ENCODE measurements at regions not wholly inside any gene's neighbourhood (a gene's known extent, or its start where the extent isn't known, plus 50 kb on each side); places are given as distances from the start of the nearest gene placed in this dataset.

DNA sequence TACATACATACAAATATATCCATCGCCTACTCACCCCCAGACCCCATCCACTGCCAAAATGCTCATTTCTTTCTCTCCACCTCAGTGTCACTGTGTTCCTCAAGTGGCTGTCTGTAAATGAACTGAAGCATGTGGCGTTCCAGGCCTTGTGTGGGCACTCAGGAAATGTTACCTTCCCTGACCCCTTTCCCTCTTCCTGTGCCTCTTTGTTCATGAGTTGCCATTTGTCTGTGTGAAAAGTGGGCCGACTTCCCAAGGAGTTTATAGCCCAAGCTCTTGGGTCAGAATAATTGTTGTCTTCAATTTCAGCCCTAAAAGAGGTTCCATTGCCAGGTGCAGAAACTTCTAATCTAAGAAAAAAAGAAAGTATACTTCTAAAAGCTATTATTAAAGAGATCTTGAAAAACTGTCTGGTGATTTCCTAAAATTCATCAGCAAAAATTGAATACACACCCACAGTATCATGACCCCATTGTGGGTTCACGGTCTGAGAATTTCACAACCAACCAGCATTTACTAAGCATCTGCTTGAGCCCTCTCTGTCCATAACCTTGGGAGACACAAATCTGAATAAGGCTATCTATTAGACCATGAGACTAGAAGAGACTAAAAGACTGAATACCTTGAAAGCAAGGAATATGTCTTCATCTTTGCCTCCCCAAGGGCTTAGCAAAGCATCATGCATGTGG is 201.4 kb upstream of the EEA1 start:
- no peak for DNase-seq

DNA sequence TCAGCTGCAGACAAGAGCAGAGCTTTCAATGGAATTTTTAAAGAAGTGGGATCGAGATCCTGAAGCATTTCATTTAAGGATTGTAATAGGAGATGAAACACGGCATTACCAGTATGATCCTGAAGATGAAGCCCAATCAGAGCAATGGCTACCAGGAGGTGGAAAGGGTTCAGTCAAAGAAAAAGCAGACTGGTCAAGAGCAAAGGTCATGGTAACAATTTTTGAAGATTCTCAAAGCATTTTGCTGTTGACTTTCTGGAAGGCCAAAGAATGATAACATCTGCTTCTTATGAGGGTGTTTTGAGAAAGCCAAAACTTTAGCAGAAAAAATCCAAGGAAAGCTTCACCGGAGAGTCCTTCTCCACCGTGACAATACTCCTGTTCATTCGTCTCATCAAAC is 204.3 kb upstream of the EEA1 start:
- no peak for DNase-seq

DNA sequence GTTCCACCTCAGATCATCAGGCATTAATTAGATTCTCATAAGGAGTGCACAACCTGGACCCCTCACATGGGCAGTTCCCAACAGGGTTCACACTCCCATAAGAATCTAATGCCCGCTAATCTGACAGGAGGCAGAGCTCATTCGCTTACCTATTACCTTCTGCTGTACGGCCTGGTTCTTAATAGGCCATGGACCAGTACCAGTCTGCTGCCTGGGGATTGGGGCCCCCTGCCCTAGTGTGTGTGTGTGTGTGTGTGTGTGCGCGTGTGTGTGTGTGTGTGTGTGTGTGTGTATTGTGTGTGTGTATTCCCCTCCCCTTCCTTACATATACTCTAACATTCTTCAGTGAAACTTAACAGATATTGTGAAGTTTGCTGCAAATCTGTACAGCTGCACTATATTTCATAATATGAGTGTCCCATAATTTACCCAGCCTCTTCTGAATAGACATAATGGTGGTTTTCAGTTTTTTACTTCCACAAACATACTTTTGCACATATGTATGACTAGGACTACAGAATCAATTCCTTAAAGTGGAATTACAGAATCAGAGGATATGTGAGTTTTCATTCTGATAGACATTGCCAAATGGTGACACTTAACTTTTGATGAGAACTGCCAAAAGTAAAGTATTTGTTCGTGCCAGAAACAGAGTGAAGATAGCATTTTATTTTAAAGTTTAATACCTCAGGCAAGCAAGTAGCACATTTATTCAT is 205.2 kb upstream of the EEA1 start:
- DNase-seq = no peak

DNA sequence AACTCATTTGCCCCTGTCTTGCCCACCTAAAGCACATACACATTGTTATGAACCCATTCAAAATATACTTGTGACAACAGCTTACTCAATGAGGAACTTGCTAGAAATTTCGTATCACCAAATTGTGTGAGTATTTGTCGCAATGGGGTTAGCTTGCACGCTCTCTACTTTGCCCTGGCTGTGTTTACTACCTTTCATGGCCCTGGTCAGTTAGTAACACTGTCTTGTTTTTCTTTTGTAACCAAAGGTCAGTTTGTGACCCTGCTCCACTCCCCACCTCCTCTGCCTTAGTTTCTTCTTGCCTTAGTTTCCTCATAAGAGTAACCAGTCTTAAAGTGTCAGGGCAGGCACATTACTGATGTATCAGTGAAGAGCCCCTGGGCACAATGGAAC is 205.8 kb upstream of the EEA1 start:
- DNase-seq = no peak

DNA sequence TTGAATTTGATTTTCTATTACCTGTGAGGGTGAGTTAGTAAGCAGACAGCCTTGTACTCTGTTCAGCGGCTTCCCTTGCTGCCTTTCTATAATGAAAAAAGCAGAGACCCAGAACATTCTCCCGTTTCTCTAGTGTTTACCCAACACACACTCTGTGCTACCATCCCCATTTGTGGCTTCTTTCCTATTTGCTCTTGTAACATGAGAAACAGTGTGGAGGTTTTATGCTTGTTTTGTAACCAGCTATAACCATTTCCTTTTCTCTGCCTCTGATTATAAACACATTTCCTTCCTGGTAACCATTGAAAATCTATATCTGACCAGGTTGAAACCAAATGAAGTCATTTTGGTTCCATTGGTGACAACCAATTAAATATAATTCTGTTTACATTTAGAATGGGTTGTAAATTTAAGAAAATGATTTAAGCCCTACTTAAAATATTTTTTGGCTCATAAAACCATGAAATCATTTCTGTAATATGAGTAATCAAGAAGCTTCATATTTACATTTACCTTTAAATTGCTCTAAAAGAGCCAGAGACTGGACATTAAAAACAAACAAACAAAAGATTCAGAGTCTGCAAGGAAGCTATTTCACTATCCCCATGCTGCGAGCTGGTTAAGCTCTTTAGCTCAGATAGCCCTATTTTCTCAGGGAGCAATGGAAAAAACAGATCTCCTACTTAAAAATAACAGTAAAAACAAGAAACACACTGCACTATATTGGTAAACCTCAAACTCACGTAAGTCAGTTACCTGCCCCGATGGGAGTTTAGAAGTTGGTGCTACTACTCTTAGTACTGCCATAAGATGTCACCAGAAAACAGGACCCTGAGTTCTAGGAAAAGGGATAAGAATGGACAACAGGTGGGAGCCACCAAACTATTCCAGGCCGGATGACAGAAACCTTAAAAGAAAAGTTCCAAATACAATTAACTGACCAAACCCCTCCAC is 206.5 kb upstream of the EEA1 start:
- DNase-seq = no peak

DNA sequence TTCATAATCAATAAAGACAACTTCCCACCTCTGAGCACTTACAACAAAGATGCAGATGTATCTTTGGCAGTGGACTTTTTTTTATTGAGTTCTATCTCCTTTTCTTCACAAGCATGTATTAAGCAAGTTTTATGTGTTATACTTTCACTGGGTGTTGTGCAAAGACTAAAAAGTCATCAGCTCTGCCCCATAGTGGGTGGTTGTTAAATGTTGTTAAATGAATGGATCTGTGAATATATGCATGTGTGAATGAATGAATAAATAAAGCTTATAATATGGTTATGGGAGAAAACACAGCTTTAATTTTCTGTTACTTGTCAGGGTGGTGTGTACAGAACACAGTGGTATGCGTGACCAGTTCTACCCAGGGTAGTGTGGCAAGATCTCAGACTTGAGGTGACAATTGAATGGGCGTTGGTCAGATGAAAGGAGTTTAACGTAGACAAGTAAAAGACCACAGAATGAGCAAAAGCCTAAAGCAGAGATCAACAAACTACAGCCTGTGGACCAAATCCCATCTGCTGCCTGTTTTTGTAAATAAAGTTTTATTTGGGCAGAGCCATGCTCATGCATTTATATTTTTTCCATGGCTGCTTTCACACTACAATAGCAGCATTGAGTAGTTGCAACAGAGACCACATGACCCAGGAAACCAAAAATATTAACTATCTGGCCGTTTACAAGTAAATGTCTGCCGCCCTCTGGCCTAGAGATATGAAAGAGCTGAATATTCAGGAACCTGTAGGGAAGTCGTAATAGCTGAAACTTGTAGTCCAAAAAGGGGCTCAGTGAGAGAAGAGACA is 207.4 kb upstream of the EEA1 start:
- no peak for DNase-seq

DNA sequence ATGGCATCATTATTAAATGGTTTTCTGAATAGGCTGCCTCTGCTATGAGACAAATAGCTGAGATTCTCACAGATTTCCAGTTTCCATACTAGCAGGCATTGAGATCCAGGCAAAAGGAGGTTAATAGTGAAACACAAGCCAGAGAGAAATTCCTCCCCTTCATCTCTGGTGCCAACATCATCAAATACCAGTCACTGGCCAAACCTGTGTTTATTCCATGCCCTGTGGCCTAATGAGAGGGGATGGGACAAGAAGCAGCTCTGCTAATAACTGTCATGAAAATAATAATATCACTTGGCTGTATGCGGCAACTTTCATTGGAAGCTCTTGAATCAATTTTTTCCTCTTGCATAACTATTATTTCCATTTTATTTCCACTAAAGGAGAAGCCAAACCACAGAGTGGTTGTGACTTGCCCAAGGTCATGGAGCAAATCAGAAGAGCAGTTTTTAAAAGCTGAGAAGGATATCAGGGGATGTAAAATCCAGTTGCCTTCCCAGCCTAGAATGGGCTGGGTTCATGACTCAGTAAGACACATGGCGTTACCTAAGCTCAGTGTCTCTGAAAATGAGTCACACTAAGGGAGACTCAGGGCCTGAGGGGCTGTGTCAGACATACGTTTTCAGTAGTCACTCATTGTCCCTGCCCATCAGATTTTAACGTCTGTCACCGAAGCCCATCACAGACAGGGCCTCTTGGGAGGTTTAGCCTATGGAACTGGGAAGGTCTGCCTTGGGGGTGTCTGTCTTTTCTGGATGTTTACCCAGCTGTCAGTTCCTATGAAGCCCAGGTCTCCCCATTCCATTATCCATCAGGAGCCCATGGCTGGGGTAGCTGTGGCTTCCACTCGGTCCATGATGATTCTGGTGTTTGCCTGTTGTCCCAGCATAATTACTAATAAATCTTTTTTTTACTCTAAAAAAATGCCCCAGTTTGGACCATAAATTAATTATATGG is 208.8 kb upstream of the EEA1 start:
- DNase-seq = no peak

DNA sequence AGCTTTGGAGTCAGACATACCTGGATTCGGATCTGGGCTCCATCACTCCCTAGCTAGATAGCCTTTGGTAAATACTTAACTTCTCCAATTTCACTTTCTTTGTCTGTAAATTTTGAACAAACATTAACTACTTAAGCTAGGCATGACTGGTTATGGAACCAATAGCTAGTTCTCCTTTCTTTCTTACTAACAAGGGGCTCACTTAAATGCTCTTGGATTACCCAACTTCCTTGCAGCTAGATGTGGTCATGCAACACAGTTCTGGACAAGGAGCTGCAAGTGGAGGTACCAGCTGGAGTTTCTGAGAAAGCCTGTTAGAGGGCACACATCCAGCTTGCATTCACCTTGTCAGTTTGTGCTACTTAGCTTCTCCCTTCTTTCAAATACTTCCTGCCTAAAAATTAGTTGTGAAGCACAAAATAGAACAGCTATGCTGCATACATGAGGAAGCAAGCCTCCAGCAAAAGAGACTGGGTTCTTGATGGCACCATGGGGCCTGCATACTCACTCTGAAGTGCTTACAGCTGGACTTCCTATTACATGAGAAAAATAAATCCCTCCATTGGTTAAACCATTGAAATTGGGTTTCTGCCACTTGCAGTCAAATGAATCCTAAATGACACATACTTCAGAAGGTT is 210.1 kb upstream of the EEA1 start:
- DNase-seq = no peak

DNA sequence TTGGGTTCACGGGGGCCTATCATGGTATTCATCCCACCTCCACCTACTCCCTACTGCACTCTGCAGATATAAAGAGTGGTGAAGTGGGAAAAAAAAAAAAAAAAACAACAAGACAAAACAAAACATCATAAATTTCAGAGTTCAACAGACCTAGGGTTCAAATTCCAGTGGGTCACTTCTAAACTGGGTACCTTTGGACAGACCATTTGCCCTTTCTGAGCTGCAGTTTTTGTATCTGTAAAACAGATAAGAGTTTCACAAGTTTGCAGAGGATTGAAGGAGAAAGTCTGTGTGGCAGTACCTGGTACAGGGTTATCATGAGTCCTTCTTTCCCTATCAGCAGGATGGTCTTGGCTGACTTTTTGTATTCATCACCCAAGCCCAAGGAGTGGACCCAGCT is 211.2 kb upstream of the EEA1 start:
- no peak for DNase-seq

DNA sequence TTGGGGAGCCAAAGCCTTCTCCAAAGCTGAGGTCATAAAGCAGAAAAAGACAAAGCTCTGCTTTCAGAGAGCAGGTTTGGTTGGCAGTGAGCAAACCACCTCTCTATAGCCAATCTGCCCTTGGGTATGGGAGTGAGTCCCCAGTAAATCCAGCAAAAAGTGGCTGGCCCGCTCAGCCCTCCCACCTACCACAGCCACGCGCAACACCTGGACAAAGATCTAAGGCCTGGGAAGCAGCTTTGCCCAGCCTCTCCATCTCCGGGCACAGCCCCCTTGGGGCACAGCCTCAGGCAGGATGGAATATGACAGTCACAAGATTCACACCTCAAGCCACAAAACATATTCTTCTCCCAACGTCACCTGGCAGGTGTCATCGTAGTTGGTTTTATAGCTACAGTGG is 211.7 kb upstream of the EEA1 start:
- no peak for DNase-seq

DNA sequence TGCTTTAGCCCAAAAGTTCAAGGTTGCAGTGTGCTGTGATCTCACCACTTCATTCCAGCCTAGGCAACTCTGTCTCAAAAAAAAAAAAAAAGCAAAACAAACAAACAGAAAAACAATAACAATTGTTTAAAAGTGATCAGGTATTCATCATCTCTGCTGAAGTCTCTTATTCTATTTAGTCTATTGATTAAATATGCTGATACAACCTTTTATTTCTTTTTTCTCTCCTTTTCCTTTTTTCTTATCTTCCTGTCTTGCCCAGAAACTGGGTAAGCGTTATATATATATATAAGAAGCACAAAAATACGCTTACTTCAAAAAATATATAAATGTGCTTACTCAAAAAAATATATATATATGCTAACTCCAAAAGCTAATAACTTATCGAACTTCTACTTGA is 213.8 kb upstream of the EEA1 start:
- DNase-seq = no peak

DNA sequence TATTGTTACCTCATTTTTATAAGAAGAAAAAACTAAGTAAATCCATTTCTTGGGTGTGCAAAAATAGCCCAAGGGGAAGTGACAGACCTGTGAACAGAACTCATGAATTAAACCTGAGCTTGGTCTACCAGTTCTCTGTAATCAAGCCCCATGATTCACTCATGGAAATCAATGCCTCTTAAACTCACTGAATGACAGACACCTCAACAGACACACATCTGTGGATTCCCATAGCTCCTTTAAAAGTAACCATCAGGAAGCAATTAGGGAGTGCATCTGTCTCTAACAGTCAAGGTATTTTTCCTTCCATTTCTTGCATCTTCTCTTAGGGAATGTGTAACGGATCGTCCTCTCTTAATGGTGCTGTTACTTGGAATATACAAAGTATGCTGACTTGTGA is 215.0 kb upstream of the EEA1 start:
- DNase-seq = no peak

DNA sequence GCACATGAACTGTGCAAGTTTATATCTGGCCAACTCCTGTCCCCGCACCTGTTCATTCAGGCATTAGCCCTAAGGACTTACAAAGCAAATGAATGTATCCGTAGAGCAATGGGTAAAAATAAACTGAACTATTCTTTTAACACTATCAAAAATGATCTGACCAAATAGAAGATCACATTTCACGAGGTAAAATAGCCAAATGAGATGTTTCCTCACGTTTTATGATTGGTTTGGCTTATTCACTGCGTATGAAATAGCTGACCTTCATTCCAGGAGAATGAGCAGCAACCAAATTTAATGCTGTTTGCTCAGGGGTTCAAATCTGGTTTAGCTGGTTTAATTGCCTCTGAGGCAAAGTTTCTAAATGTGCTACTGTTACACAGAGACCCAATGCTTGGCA is 216.0 kb upstream of the EEA1 start:
- no peak for DNase-seq

DNA sequence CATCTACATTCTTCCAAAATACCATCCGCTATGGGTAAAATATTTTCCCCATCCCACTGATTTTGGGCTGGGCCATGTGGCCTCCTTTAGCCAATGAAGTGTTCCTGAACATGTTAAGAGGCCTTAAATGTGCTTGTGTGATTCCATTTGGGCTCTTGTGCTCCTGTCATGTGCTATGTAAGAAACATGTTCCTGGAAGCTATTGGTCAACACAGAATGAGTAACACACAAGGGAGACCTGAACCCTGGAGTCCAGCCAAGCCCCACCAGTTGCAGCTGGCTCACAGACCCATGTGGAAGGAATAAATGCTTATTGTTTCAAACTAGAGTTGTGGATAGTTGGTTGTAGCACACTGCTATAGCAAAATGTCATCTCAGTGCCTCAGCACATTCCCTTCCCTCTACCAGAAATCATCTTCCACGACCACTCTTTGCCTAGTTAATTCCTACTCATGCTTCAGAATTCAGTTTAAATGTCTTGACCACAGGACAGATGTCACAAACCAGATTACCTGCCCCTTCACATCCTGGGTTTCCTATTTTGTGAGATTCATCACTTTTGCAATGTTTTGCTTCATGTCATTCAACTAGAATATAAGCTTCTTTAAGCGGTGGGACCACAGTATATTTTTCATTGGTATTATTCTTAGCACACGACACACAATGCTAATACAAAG is 217.3 kb upstream of the EEA1 start:
- DNase-seq = no peak

DNA sequence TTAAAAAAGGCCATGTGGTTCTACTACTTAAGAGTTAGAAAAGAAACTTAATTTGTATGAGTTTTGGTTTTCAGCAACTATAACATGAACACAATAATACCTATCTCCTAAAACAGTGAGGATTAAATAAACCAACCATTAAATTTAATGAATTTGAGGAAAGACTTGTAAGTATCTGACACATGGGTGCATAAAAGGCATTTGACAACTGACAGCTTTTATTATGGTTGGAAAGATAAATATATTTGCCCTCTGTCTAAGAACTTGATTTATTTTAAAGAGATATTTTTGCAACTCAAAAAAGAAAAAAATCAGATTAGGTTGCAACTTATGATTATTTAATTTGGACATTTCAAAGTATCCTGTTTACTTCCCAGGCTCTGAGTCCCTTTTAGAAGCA is 217.9 kb upstream of the EEA1 start:
- DNase-seq = no peak

DNA sequence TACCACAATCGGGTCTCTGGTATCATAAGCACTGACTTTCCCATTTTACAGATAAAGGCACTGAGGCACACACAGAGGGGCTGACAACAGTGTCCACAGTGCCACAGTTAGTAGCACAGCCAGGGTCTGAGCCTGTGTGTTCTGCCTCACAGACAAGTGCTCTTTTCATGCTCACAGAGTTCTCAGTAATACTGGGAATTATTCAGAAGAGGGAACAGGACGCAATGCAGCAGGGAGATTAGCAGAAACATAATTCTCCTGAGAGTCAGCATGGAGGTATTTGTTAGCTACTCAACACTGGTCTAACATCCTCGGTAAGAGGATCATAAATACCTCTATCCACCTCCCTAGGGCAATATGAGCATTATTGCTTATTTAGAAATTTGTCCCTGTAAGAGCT is 219.3 kb upstream of the EEA1 start:
- no peak for DNase-seq

DNA sequence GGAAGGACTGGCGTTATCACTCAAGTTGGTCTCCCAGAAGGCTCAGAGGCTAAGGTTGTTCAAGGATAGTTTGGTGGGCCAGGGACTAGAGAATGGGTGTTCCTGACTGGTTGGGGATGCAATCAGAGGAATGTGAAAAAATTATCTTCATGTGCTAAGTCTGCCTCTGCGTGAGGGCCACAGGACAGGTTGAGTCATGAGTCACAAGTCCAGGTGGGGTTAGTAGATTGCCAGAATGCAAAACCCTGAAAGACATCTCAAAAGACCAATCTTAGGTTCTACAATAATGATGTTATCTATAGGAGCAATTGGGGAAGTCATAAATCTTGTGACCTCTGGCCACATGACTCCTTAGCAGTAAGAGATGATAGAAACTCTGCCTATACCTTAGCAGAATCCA is 220.1 kb upstream of the EEA1 start:
- no peak for DNase-seq

DNA sequence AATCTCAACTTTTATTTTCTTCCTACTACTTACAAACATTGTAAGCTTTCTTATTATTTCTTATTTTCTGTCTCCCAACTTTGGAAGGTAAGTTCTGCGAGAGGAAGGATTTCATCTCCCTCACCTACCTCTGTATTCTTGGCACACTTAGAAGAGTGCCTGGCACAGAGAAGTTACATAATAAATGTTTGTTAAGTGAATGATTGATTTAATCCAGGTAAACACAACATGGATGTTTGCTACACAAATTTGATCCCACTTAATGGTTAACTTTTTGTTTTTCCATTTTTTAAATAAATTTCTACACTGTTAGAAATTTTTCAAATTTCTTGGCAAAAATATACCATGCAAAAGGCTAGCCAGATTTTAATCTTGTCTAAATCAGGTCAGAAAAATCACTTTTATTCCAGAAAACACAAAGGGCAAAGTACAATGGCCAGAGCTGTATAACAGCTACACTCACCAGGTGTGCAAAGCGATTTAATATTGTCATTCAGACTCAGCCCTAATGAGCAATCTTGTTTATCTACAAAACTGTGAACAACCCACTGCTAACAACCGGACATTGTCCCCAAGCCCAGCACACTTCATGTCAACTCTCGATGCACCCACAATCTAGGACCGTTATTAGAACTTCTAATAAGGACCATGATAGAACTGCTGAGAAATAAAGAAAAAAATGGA is 222.1 kb upstream of the EEA1 start:
- DNase-seq = no peak

DNA sequence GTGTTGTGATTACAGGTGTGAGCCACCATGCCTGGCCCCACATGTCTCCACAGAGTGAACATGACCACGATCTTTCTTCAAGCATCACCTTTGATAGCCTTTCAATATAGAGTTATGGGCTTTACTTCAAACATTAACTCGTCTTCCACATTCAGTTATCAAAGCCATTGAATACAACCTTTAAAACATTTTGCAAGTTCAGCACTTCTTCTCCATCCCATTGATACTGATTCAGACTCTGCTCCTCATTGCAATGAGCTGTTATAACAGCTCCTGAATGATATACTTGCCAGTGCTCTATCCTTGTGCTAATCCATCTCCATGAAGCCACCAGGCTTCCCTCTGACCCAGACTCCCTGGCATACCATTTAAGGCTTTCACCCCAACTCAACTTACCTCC is 223.5 kb upstream of the EEA1 start:
- DNase-seq = no peak

Data from nucleus accumbens (tissue), 56 donors.